GM18861 (cell line): ENCODE measurements at regions not wholly inside any gene's neighbourhood (a gene's known extent, or its start where the extent isn't known, plus 50 kb on each side); places are given as distances from the start of the nearest gene placed in this dataset.
"Not testable (repeated sequence)": the region's sequence is repeated elsewhere in the genome, so short reads cannot be mapped to it uniquely, and the experiment has no call there.

ENCODE experiments used
- ATAC-seq: cut with Tn5 transposase; IDR thresholded peaks from one replicate; pipeline ENCODE4 v1.9.1; 2021; ENCODE audit not compliant: unreplicated experiment

GRCh38 chr19:28578786-28579505 lies 634.0 kb downstream of the UQCRFS1 start:
- no peak for ATAC-seq

DNA sequence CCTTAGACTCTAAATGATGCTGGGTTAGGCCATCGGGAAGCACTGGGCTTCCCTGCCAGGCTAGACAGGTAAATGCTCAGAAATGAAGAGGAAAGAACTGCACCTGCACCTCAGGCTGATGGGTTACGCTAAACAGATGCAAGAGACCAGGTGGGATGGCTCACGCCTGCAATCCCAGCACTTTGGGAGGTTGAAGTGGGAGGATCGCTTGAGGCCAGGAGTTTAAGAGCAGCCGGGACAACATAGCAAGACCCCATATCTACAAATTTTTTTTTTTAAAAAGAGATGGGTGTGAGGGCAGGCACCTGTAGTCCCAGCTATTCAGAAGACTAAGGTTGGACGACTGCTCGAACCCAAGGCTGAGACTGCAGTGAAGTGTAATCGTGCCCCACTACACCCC lies 634.7 kb downstream of the UQCRFS1 start:
- ATAC-seq = no peak

GRCh38 chr19:28577666-28578065 lies 635.3 kb downstream of the UQCRFS1 start:
- no peak for ATAC-seq

- ATAC-seq = no peak
Observed at GRCh38 chr19:28577233-28577632, 635.7 kb downstream of the UQCRFS1 start.

DNA sequence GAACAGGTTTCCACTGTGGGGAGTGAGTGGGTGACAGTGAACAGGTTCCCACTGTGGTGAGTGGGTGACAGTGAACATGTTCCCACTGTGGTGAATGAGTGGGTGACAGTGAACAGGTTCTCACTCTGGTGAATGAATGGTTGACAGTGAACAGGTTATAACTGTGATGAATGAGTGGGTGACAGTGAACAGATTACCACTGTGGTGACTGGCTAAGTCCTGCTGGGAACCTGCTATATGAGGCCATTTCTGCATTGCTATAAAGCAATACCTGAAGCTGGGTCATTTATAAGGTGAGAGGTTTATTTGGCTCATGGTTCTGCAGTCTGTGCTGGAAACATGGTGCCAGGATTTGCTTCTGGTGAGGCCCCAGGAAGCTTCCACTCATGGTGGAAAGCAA lies 637.1 kb downstream of the UQCRFS1 start:
- ATAC-seq = no peak

GRCh38 chr19:28575312-28575711 lies 637.6 kb downstream of the UQCRFS1 start:
- ATAC-seq = not testable (repeated sequence)

GRCh38 chr19:28574212-28574611 lies 638.7 kb downstream of the UQCRFS1 start:
- no peak for ATAC-seq

DNA sequence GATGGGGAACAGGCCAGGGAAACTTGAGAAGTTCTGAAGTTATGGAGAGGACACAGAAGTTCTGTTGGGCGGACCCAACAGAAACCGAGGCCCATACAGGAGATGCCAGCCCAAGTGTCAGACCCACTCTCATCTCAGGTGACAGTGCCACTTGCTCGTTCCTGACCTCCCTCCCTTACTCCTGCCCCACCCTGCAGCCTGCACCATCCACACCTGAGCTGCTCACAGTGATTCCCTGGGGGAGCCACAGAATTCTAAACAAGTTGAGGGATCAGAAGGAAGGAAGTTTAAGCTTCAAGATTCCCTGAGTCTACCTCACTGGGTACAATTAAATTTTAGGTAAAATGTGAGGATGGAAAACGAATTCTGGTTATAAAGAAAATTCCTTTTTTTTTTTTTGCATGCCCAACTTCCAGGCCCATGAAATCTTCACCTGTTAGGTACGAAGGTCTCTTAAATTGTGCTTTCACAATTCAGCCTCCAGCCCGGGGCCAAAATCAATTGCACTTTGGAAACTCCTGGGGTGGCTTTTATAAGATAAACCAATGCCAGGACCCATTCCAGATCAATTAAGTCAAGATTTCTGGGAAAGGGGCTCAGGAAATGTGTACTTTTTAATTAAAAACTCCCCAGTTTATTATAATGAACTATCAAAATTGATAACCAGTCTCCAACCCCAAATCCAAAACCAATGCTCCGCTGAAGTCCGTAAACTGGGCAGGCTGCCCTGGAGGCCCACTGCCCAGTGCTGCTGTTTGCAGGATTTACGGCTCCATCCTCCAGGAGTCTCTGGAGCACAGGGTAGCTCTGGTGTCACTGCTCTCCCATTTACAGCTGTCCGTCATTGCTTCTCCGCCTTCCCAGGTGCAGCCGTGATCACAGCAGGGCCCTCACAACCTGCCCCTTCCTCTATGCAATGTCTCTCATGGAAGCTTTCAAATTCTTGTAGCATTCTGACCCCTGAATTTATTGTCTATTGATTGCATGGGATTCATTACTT lies 643.5 kb downstream of the UQCRFS1 start:
- no peak for ATAC-seq

DNA sequence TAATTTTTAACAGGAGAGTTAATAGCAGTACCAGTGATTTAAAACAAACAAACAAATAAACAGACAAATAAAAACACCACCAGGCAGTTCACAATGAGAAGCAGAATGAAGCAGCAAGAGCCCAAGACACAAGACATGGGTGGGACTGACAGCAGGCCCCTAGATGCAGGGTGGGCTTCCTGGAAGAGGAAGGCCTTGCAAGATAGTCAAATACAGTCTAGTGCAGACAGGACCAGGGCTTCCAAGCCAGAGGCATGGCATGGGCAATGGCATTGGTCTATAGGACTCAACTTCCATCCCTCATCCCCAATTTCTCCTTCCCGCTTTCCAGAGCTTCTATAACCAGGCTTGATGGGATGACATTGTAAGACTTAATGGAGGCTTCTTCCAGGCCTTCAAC lies 645.1 kb downstream of the UQCRFS1 start:
- no peak for ATAC-seq

DNA sequence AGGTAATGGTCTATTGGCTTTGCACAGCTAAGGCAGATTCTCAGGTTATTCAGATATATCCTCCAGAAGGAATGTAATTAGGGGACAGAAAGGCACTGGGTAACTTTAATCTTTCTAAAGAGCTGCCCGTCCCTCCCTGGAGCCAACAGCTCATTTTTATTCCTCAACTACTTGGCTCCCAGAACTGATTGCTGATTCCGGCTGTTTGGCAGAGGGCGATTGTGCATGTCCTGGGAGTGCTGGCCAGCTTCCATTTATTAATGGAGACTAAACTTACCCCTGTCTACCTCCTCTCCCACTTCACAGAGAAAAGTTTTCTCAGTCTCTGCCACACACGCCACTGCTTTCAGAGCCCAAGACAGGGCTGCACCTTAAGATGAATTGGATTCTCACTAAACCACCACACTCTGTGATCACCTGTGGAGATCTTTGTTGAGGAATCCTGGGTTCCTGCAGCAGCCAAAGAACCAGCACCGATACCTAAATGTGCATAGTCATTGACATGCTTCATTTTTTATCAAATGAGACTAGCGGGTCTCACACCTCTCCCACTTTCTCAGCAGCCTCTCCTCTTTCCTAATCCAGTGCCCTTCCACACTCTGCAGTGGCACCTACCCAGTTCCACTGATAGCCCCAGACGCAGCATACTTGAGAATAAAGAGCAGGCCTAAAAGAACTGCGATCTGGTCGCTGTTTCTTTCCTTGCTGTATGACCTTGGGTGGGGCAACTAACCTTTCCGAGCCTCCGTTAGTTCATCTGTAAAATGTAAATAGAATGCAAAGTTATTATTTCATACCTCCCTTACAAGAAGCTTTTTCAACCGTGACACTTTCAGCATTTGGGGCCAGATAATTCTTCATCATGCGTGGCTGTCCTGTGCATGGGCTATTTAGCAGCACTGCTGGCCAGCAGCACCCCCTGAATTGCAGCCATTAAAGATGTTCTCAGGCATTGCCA lies 648.7 kb downstream of the UQCRFS1 start:
- no peak for ATAC-seq

GRCh38 chr19:28560786-28561185 lies 652.2 kb downstream of the UQCRFS1 start:
- no peak for ATAC-seq

DNA sequence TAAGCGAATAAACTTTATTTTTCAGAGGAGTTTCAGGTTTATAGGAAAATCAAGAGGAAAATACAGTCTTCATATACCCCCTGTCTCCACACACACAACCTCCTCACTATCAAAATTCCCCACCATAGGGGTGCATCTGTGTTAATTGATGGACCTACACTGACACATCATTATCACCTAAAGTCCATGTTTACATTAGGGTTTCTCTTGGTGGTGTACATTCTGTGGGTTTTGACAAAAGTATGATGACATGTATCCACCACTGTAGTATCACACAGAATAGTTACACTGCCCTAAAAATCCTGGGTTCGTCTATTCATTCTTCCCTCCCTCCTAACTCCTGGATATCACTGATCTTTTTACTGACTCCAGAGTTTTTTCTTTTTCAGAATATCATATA lies 654.2 kb downstream of the UQCRFS1 start:
- ATAC-seq = no peak

DNA sequence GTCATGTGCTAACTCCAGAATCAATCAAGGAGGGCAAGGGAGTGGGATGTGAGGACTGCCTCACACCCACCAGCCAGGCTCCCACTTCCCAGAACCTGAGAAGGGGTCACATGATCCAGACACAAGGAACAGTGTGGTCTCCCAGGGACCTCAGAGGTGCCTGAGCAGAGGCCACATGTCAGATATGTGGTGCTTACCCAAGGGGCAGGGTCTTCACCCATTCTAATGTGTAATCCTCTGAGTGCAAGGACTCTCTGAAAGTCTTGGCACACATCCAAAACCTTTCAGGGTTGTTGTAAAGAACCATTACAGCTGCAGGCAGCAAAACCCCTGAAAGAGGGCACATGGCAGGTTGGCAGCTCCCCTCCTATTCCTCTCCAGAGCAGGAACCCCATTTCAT lies 656.6 kb downstream of the UQCRFS1 start:
- no peak for ATAC-seq

- no peak for ATAC-seq
Observed at GRCh38 chr19:28555317-28555716, 657.6 kb downstream of the UQCRFS1 start.

DNA sequence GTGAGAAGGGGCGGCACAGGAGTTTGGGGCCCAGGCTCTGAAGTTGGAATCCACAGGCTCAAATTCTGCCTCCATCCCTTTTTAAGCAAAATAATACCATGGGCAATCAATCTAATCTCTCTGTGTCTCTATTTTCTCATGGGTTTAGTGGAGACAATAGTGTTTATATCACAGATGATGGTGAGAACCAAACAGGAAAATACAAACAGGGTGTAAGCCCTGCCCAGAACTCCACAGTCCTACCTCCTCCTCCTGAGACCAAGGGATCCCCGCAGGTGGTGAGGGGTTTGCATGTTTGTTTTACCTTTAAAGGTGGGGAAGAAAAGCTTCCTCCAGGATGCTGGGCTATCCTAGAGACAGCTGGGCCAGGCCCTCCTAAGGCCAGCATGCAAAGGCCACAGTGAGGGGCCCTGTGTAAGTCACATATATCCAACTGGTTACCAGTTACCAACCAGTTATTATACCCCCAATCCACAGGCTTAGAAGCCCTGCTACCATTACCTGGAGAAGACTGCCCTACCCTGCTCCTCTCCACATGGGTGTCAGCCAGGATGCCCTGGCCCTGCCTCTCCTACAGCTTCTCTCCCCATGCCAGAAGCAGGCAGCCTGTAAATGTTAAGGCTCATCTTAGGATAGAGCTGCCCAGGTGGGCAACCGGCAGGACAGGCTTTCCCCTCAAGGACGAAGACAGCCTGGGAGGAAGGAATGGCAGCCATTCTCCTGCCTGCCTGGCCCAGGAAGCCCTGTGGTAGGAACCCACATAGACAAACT lies 658.4 kb downstream of the UQCRFS1 start:
- no peak for ATAC-seq

DNA sequence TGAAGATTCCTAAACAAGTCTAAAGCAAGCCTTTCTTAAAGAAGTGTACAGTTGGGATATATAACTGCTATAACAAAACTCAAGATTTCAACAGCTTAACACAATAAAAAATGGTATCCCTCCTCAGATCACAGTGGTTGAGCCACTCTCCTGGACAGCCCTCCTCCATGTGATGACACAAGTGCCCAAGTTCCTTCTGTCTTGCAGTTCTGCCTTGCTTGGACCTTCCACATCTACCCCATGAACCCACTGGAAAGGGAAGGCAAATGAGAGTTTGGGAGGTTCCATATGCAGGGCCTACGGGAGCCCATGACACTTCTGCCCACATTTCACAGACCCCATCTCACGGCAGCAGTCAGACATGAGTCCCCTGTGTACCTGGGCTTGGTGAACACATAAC lies 659.2 kb downstream of the UQCRFS1 start:
- ATAC-seq = no peak

DNA sequence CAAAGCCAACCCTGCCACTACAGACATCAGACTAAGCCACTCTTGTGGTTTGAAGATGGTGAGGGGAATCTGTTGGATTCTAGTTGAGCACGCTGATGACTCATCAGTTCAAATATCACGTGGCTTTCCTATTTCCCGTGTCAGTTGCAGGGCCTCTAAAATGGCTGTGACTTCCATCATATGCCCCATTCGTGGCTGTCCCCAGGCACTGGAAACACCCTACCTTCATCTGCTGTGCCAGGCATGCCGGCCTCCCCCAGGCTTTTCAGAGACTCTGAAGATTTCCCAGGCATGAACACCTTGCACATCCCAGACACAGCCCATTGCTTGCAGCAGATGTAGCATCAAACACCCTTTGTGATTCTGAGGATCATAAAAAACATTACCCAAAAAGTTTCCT lies 659.9 kb downstream of the UQCRFS1 start:
- no peak for ATAC-seq

- no peak for ATAC-seq
Observed at GRCh38 chr19:28549680-28550277, 663.2 kb downstream of the UQCRFS1 start.

DNA sequence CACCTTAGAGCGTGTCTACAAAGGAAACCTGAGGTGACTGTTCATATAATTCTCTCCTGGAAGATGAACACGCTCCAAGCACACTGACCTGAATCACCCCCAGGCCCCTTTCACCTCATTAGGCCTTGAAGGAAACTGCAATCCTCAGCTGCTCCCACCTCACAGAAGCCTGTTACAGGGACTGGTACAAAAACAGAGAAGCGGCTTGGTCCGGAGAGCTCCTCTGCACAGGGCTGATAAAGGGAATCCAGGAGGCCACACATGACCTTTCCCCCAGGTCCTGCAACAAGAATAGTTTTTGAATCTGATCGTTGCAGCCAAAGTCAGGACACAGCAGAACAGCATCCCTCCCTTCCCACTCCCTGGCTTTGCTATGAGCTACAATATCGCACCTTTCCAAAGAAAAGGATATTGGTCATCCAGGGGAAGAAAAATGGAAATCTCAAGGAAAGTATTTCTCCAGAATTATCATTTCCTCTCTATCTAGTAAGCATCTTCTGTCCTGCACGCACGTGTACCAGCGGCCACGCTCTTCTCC lies 666.7 kb downstream of the UQCRFS1 start:
- ATAC-seq = no peak

DNA sequence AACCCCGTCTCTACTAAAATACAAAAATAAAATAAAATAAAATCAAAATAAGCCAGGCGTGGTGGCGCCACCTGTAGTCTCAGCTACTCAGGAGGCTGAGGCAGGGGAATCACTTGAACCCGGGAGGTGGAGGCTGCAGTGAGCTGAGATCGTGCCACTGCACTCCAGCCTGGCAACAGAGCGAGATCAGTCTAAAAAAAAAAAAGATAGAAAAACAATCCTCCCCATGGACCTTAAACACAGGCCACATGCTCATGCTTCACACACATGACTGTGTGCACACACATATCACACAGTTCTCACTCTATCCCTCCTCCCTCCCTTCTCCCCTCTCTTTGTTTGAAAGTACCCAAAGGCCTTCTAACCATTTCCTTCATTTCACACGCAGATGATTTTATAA lies 667.6 kb downstream of the UQCRFS1 start:
- ATAC-seq = not testable (repeated sequence)
